T-helper 2 cell treated with Interferon-gamma antibody and Interleukin-4, amounts not matched to agents 5 μg/mL and 100 μg/mL, for 36 hours (primary cell): ENCODE measurements at regions not wholly inside any gene's neighbourhood (a gene's known extent, or its start where the extent isn't known, plus 50 kb on each side); places are given as distances from the start of the nearest gene placed in this dataset.
A peak's percentile ranks its signal among the peaks of the same experiment; 100 is the strongest.
"Not testable (repeated sequence)": the region's sequence is repeated elsewhere in the genome, so short reads cannot be mapped to it uniquely, and the experiment has no call there.

Experiments used
- DNase-seq: peaks from one replicate; pipeline ENCODE4 v3.0.0; 2021; ENCODE audit warnings: low spot score
- H3K27ac Mint-ChIP-seq: one replicate; pipeline ENCODE4 v1.8.0; 2021; ENCODE audit warnings: mild to moderate bottlenecking, mixed read lengths
- H3K27me3 Mint-ChIP-seq: one replicate; pipeline ENCODE4 v1.8.0; 2021; ENCODE audit warnings: low read depth, mixed read lengths
- H3K36me3 Mint-ChIP-seq: one replicate; pipeline ENCODE4 v1.8.0; 2021; ENCODE audit warnings: low read depth, mixed read lengths
- H3K4me1 Mint-ChIP-seq: one replicate; pipeline ENCODE4 v1.8.0; 2021; ENCODE audit warnings: low read depth, mixed read lengths
- H3K4me3 Mint-ChIP-seq: one replicate; pipeline ENCODE4 v1.8.0; 2022; ENCODE audit warnings: mild to moderate bottlenecking, moderate library complexity, mixed read lengths
- H3K9me3 Mint-ChIP-seq: one replicate; pipeline ENCODE4 v1.8.0; 2021; ENCODE audit warnings: mixed read lengths

DNA sequence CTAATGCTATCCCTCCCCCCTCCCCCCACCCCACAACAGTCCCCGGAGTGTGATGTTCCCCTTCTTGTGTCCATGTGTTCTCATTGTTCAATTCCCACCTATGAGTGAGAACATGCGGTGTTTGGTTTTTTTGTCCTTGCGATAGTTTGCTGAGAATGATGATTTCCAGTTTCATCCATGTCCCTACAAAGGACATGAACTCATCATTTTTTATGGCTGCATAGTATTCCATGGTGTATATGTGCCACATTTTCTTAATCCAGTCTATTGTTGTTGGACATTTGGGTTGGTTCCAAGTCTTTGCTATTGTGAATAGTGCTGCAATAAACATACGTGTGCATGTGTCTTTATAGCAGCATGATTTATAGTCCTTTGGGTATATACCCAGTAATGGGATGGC is 133.7 kb upstream of the ANK3 start:
- DNase-seq, H3K9me3 Mint-ChIP-seq, H3K27ac Mint-ChIP-seq, H3K36me3 Mint-ChIP-seq, H3K4me3 Mint-ChIP-seq, H3K4me1 Mint-ChIP-seq, H3K27me3 Mint-ChIP-seq: not testable (repeated sequence)

DNA sequence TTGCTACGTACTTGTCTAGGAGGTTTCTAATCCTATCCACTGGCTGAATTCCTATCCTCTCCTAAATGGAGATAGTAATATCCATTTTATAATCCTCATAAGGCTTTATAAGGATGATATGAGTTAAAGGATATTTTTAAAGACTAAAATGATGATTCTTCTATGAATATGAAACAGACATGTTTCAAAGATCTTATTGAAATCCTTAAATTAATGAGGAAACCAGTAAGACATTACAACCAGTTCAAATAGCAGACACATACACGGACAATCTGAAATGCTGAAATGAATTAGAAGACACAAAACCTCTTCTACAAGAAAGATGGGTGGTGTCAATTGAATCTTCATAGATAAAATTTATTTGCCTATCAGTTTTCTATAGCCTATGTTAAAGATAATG is 132.9 kb upstream of the ANK3 start:
- H3K4me1 Mint-ChIP-seq = peaks cover 4% of the 10 kb centered on the region
- peaks cover 4% of the 10 kb centered on the region for H3K9me3 Mint-ChIP-seq
- no peaks in the 10 kb centered on the region for H3K27me3 Mint-ChIP-seq
- no peak overlapping the region for H3K4me3 Mint-ChIP-seq
- H3K36me3 Mint-ChIP-seq = no peaks in the 10 kb centered on the region
- H3K27ac Mint-ChIP-seq = no peak overlapping the region
- DNase-seq = no peak

GRCh38 chr10:60521974-60522405 is 132.3 kb upstream of the ANK3 start:
- Mint-ChIP-seq H3K4me3 (no peak overlapping the region), H3K36me3 (no peaks in the 10 kb centered on the region), H3K4me1 (peaks cover 2% of the 10 kb centered on the region), H3K27ac (no peak overlapping the region), H3K27me3 (no peaks in the 10 kb centered on the region), H3K9me3 (peaks cover 4% of the 10 kb centered on the region)
- DNase-seq = peak; percentile 19

DNA sequence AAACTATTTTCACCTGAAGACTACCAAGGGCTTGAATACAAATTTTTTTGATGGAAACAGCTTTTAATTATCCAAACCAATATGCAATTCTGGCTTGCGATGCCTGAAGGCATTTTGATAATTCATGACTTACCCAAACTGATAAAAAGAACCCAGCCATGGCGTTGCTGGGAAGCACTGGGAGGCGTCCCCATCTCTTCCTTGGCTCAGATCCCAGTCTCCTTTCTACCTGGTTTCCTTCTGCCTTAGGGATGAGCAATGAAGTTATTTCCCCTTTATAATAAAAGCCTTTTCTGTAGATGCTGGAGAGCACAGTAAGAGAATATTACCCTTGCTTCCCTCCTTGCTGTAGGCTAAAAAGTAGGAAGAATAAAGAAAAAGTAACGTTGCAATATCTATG is 129.1 kb upstream of the ANK3 start:
- Mint-ChIP-seq H3K9me3 (no peaks in the 10 kb centered on the region), H3K27ac (no peak overlapping the region), H3K27me3 (no peaks in the 10 kb centered on the region), H3K4me3 (no peak overlapping the region), H3K36me3 (no peaks in the 10 kb centered on the region), H3K4me1 (peaks cover 2% of the 10 kb centered on the region)
- DNase-seq = no peak

GRCh38 chr10:60517805-60518204 is 128.1 kb upstream of the ANK3 start:
- Mint-ChIP-seq H3K4me3 (no peak overlapping the region), H3K9me3 (no peaks in the 10 kb centered on the region), H3K4me1 (peaks cover 2% of the 10 kb centered on the region), H3K27ac (no peak overlapping the region), H3K27me3 (no peaks in the 10 kb centered on the region), H3K36me3 (no peaks in the 10 kb centered on the region)
- no peak for DNase-seq

DNA sequence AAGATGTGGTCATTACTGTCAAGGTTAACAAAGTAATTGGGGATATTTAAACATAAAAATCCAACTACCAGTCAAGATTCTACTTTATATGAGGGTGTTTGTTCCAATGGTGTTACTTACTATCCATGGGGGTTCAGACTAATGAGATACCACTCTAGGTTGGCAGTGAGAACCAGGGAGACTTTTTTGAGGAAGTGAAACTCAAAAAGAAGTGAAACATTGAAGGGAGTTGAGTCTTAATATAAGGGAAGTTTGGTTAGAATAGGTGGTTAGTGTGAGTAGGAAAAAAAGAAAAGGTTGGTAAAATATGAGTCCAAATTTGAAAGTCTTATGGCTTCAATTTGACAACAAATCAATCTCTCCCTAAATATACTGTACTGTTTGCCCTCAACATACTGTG is 123.6 kb upstream of the ANK3 start:
- H3K9me3 Mint-ChIP-seq = no peaks in the 10 kb centered on the region
- H3K36me3 Mint-ChIP-seq = no peaks in the 10 kb centered on the region
- H3K4me3 Mint-ChIP-seq = no peak overlapping the region
- no peaks in the 10 kb centered on the region for H3K27me3 Mint-ChIP-seq
- H3K27ac Mint-ChIP-seq = no peak overlapping the region
- H3K4me1 Mint-ChIP-seq = no peaks in the 10 kb centered on the region
- DNase-seq = no peak

DNA sequence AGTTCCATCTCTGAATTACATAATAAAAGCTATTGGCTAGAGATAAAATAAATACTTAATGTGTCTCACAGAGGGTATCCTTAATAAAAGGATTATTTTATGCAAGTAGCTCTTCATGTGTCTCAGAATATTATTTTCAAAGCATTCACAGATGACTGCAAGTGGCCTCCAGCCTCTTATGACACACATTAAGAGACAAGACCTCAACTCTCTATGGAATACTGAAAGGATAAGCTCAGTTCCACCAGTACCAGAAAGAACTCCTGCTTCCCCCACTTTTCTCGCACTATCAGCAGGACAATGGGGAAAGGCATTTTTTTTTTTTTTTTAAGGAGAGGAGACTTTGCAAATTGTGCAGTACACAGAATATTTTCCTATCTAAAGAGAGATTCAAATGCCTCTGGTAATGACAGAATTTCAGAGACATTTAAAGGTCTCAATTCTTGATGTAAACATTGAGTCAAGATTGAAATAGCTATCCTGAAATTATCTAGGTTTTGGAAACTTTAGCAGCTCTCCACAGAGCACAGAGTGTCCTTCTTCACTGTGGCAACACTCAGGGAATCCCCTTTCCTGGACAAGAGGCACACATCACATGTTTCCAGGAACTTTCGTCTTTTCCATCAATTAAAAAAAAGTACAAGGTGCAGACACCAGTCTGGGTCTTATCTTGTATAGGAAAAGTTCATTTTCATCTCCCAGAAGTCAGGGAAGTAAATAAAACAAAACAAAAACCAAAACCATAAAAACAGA is 122.0 kb upstream of the ANK3 start:
- DNase-seq = no peak
- Mint-ChIP-seq H3K36me3 (no peaks in the 10 kb centered on the region), H3K4me1 (no peaks in the 10 kb centered on the region), H3K27me3 (no peaks in the 10 kb centered on the region), H3K4me3 (no peak overlapping the region), H3K27ac (no peak overlapping the region), H3K9me3 (no peaks in the 10 kb centered on the region)

GRCh38 chr10:60508831-60509230 is 119.2 kb upstream of the ANK3 start:
- H3K36me3 Mint-ChIP-seq = no peaks in the 10 kb centered on the region
- no peak overlapping the region for H3K4me3 Mint-ChIP-seq
- no peaks in the 10 kb centered on the region for H3K4me1 Mint-ChIP-seq
- DNase-seq = no peak
- no peak overlapping the region for H3K27ac Mint-ChIP-seq
- no peaks in the 10 kb centered on the region for H3K9me3 Mint-ChIP-seq
- no peaks in the 10 kb centered on the region for H3K27me3 Mint-ChIP-seq

DNA sequence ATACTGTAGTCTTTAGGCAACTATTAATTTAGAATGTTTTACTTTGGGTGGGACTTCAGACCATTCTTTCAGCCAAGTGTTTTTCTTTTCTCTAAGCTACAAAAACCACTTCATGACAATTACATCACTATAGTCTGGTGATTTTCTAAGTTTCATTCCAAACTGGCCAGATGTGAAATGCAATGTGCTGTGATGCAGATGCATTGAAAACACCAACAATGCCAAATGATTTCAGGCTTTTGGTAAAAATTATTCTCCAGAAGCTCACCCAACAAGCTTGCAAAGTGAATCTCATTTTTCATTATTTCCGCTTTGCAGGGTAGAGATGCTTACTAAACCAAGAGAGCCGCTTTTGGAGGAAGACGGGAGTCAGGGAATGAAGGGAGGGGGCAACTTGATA is 118.4 kb upstream of the ANK3 start:
- no peak overlapping the region for H3K4me3 Mint-ChIP-seq
- no peak for DNase-seq
- H3K4me1 Mint-ChIP-seq = no peaks in the 10 kb centered on the region
- H3K27ac Mint-ChIP-seq = no peak overlapping the region
- H3K9me3 Mint-ChIP-seq = no peaks in the 10 kb centered on the region
- H3K36me3 Mint-ChIP-seq = no peaks in the 10 kb centered on the region
- no peaks in the 10 kb centered on the region for H3K27me3 Mint-ChIP-seq

DNA sequence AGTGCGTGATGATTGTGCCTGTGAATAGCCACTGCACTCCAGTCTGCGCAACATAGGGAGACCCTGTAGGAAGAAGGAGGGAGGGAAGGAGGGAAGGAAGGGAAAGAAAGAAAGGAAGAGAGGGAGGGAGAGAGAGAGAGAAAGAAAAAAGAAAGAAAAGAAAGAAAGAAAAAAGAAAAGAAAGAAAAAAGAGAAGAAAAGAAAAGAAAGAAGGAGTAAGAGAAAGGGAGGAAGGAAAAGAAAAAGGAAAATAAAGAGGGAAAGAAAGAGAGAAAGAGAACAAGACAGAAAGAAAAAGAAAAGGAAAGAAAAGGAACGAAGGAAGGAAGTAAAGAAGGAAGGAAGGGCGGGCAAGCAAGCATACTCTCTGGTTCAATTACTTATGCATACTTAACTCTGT is 112.9 kb upstream of the ANK3 start:
- no peak for DNase-seq
- H3K4me1 Mint-ChIP-seq = no peaks in the 10 kb centered on the region
- H3K27ac Mint-ChIP-seq = no peak overlapping the region
- no peak overlapping the region for H3K4me3 Mint-ChIP-seq
- H3K36me3 Mint-ChIP-seq = no peaks in the 10 kb centered on the region
- no peaks in the 10 kb centered on the region for H3K9me3 Mint-ChIP-seq
- no peaks in the 10 kb centered on the region for H3K27me3 Mint-ChIP-seq

GRCh38 chr10:60498985-60499384 is 109.3 kb upstream of the ANK3 start:
- no peaks in the 10 kb centered on the region for H3K27me3 Mint-ChIP-seq
- H3K4me1 Mint-ChIP-seq = no peaks in the 10 kb centered on the region
- no peak overlapping the region for H3K4me3 Mint-ChIP-seq
- DNase-seq = no peak
- no peaks in the 10 kb centered on the region for H3K9me3 Mint-ChIP-seq
- no peak overlapping the region for H3K27ac Mint-ChIP-seq
- no peaks in the 10 kb centered on the region for H3K36me3 Mint-ChIP-seq

DNA sequence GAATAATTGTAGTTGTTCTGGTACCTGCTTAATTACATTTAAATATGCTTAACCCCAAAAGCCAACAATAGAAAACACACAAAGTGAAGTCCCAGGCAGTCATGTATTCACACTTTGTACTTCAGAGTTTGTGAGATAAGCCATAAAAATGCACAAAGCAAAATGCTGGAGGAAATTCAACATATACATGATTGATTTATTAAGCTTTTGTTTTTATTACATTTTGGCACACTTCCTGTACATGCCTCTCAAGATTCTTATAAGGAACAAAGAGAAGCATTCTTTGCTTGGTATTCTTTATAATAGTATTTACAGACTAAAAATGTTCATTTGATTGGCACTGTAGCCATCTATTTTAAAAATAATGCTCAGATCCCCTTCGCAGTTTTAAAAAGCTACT is 107.7 kb upstream of the ANK3 start:
- Mint-ChIP-seq H3K27me3 (no peaks in the 10 kb centered on the region), H3K9me3 (no peaks in the 10 kb centered on the region), H3K36me3 (no peaks in the 10 kb centered on the region), H3K4me3 (no peak overlapping the region), H3K4me1 (peaks cover 3% of the 10 kb centered on the region), H3K27ac (no peak overlapping the region)
- DNase-seq = no peak

DNA sequence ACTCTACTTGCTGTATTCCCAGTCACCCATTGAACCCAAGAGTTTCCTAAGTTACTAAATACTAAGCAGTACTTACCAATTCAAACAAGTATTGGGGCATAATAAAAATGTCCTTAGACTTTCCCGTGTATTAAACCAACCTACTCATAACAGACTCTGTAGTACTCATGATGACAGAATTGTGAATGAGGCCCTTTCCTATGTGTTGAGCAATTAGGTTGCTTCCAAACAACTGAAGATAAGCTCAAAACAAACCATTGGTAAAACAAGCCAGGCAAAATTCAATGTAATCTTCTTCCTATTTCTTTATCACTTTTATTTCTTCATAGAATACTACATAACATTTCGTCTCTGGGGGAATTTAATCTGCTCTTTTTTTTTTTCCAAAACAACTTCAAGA is 106.5 kb upstream of the ANK3 start:
- H3K4me1 Mint-ChIP-seq = peaks cover 3% of the 10 kb centered on the region
- H3K27ac Mint-ChIP-seq = no peak overlapping the region
- no peak overlapping the region for H3K4me3 Mint-ChIP-seq
- H3K27me3 Mint-ChIP-seq = no peaks in the 10 kb centered on the region
- DNase-seq = no peak
- H3K36me3 Mint-ChIP-seq = no peaks in the 10 kb centered on the region
- H3K9me3 Mint-ChIP-seq = no peaks in the 10 kb centered on the region

DNA sequence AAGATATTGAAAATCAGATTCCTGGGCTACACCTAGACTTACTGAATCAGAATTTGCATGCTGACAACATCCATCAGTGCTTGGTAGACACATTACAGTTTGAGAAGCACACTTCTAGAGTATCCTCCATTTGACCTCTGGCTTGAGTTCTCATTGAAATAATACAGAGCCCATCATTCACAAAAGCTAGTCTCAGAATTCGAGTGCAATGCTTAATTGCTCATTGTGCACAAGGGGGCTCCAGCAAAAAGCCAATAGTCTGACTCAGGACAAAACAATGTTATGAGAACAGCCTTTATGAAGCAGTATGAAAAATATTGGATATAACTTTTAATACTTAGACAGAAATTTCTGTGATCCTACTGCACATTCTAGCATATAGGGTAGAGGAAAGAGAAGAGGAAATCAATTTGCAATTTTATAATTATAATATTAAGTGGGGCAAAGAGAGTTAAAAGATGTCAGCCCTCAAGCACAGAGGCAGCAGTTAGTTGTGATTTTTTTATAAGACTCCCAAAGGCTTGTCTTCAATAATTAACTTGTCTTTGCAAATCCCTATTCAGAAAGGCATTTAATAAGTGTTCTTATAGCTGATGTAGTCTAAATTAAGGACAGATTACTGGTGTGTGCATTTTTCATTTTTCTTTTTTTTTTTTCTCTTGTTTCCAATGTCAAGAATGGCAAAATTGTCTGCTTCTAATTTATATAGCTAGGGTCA is 105.8 kb upstream of the ANK3 start:
- Mint-ChIP-seq H3K4me3 (no peak overlapping the region), H3K27ac (no peak overlapping the region), H3K4me1 (peaks cover 3% of the 10 kb centered on the region), H3K36me3 (no peaks in the 10 kb centered on the region), H3K27me3 (no peaks in the 10 kb centered on the region), H3K9me3 (no peaks in the 10 kb centered on the region)
- no peak for DNase-seq

- H3K27ac Mint-ChIP-seq = no peak overlapping the region
- DNase-seq = no peak
- H3K4me1 Mint-ChIP-seq = peaks cover 7% of the 10 kb centered on the region
- no peaks in the 10 kb centered on the region for H3K36me3 Mint-ChIP-seq
- no peaks in the 10 kb centered on the region for H3K9me3 Mint-ChIP-seq
- H3K4me3 Mint-ChIP-seq = no peak overlapping the region
- no peaks in the 10 kb centered on the region for H3K27me3 Mint-ChIP-seq
Observed at GRCh38 chr10:60494774-60495173, 105.1 kb upstream of the ANK3 start.
